Sigmoid colon (tissue), 6 donors: ENCODE measurements at regions not wholly inside any gene's neighbourhood (a gene's known extent, or its start where the extent isn't known, plus 50 kb on each side); places are given as distances from the start of the nearest gene placed in this dataset.

ENCODE experiments used
- DNase-seq: peaks from one replicate; pipeline ENCODE4 v3.0.0-alpha.2; 2019
- H3K27ac ChIP-seq, 4 donors: fragments of 200-600 bp; sonication (generic); one replicate each; pipeline ENCODE4 v1.5.1; 2016 to 2019; ENCODE audit warnings: mild to moderate bottlenecking in 1 of 4
- H3K27me3 ChIP-seq, 3 donors: fragments of 200-600 bp; sonication (generic); one replicate each; pipeline ENCODE4 v1.5.1; 2019; ENCODE audit warnings: mild to moderate bottlenecking in 1 of 3
- H3K36me3 ChIP-seq, 4 donors: fragments of 200-600 bp; sonication (generic); one replicate each; pipeline ENCODE4 v1.5.1; 2016 to 2019
- H3K4me1 ChIP-seq, 4 donors: fragments of 200-600 bp; sonication (generic); one replicate each; pipeline ENCODE4 v1.5.1; 2017 to 2019
- H3K4me3 ChIP-seq, 4 donors: fragments of 200-600 bp; sonication (generic); one replicate each; pipeline ENCODE4 v1.5.1; 2017 to 2019; ENCODE audit warnings: mild to moderate bottlenecking in 2 of 4, moderate library complexity in 1 of 4
- H3K9me3 ChIP-seq, 4 donors: fragments of 200-600 bp in 3 of 4; sonication (generic) in 3 of 4; one replicate each; pipeline versions ENCODE4 v1.5.1 to v1.6.1; 2013 to 2019
- EP300 ChIP-seq, 4 donors: sonication (generic); formaldehyde crosslinking; IDR thresholded peaks; one replicate each; pipeline ENCODE4 v1.6.1; 2017; ENCODE audit warnings: antibody characterized with exemption in 4 of 4
- POLR2A ChIP-seq, 2 donors: fragments of 450-650 bp; IDR thresholded peaks; one replicate each; pipeline ENCODE4 v1.6.1; 2016; ENCODE audit warnings: antibody characterized with exemption in 2 of 2, mild to moderate bottlenecking in 2 of 2, moderate library complexity in 2 of 2
- POLR2AphosphoS5 ChIP-seq, 4 donors: sonication (generic); formaldehyde crosslinking; IDR thresholded peaks; one replicate each; pipeline ENCODE4 v1.6.1; 2017; ENCODE audit warnings: antibody characterized with exemption in 4 of 4
- WGBS, 2 donors: extraction: QIAGEN DNeasy Blood & Tissue Kit; methylation state at CpG; one replicate each; pipeline ENCODE4 v1.1.7; 2013; 5-methylcytosine and 5-hydroxymethylcytosine counted together
- intact Hi-C: fragments of 100-400 bp; cut with DNase I; formaldehyde crosslinking; loops from one replicate; pipeline ENCODE4 v1.15.1; 2023
- TF ChIP-seq, protein P1 (sequence below), 4 experiments: fragments of 450-650 bp in 3 of 4; fragments of 200-600 bp in 1 of 4; IDR thresholded peaks; one replicate each; pipeline ENCODE4 v1.5.1; 2016 to 2019; ENCODE audit warnings: antibody characterized with exemption in 4 of 4, mild to moderate bottlenecking in 3 of 4, moderate library complexity in 2 of 4
- donor health status: healthy with polysubstance abuse.
- donor health status: healthy.

- H3K9me3 ChIP-seq: no peaks in the 10 kb centered on the region
- peaks cover 0 to 6% (median 0%) of the 10 kb centered on the region in 4 donors for H3K4me1 ChIP-seq
- intact Hi-C loops: no loop called here
- H3K4me3 ChIP-seq: no peak overlapping the region
- WGBS, 2 donors: 59 to 63% methylated on average over 4 of the region's 4 CpGs
- TF ChIP-seq, protein P1, sequence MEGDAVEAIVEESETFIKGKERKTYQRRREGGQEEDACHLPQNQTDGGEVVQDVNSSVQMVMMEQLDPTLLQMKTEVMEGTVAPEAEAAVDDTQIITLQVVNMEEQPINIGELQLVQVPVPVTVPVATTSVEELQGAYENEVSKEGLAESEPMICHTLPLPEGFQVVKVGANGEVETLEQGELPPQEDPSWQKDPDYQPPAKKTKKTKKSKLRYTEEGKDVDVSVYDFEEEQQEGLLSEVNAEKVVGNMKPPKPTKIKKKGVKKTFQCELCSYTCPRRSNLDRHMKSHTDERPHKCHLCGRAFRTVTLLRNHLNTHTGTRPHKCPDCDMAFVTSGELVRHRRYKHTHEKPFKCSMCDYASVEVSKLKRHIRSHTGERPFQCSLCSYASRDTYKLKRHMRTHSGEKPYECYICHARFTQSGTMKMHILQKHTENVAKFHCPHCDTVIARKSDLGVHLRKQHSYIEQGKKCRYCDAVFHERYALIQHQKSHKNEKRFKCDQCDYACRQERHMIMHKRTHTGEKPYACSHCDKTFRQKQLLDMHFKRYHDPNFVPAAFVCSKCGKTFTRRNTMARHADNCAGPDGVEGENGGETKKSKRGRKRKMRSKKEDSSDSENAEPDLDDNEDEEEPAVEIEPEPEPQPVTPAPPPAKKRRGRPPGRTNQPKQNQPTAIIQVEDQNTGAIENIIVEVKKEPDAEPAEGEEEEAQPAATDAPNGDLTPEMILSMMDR (IDR thresholded peaks at IDR 0.05): no peak
- no peak for TF ChIP-seq EP300 (IDR thresholded peaks at IDR 0.05)
- no peak for TF ChIP-seq POLR2AphosphoS5 (IDR thresholded peaks at IDR 0.05)
- TF ChIP-seq POLR2A (IDR thresholded peaks at IDR 0.05): no peak
- no peaks in the 10 kb centered on the region for H3K36me3 ChIP-seq
- no peak for DNase-seq
- no peak overlapping the region for H3K27ac ChIP-seq
- no peaks in the 10 kb centered on the region for H3K27me3 ChIP-seq
Observed at GRCh38 chr3:116886202-116886893, 176.8 kb downstream of the TUSC7 start.

GRCh38 chr3:116896116-116896515, 186.5 kb downstream of the TUSC7 start:
- Histone ChIP-seq H3K9me3 (no peaks in the 10 kb centered on the region), H3K27me3 (no peaks in the 10 kb centered on the region), H3K27ac (no peak overlapping the region), H3K36me3 (no peaks in the 10 kb centered on the region), H3K4me1 (no peaks in the 10 kb centered on the region), H3K4me3 (no peak overlapping the region)
- WGBS, 2 donors: 72 to 80% methylated on average over 2 of the region's 2 CpGs
- TF ChIP-seq, protein P1 (IDR thresholded peaks at IDR 0.05): no peak
- DNase-seq: no peak
- intact Hi-C loops: no loop called here

- TF ChIP-seq, protein P1 (IDR thresholded peaks at IDR 0.05): no peak
- TF ChIP-seq POLR2AphosphoS5 (IDR thresholded peaks at IDR 0.05) (no peak), POLR2A (IDR thresholded peaks at IDR 0.05) (no peak), EP300 (IDR thresholded peaks at IDR 0.05) (no peak)
- Histone ChIP-seq H3K4me3 (no peak overlapping the region), H3K9me3 (no peaks in the 10 kb centered on the region), H3K4me1 (no peaks in the 10 kb centered on the region), H3K27me3 (no peaks in the 10 kb centered on the region), H3K27ac (no peak overlapping the region), H3K36me3 (no peaks in the 10 kb centered on the region)
- WGBS, 2 donors: 80 to 83% methylated on average over 3 of the region's 3 CpGs
- no peak for DNase-seq
- intact Hi-C loops: no loop called here
Observed at GRCh38 chr3:116897382-116897781, 187.8 kb downstream of the TUSC7 start.

DNA sequence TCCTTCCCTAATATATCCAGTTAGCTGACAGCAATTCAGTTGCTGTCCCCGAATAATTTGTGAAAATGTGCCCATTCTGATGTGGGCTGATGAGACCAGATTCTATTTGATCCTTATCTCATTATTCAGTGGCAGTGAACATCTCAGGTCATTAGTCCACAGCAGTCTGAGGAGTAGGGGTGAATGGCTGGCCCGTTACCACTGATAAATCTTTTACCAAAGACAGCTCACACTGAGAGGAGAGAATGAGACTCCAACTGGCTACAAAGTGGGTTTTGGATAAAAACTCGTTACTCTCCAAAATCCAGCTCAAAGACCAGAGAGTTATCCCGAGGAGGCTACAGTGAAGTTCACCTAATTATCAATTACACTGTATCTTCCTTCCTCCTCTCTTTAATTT, 189.7 kb downstream of the TUSC7 start:
- Histone ChIP-seq H3K9me3 (no peaks in the 10 kb centered on the region), H3K27me3 (no peaks in the 10 kb centered on the region), H3K27ac (no peak overlapping the region), H3K36me3 (no peaks in the 10 kb centered on the region), H3K4me1 (no peaks in the 10 kb centered on the region), H3K4me3 (no peak overlapping the region)
- no peak for DNase-seq
- WGBS, 2 donors: 79% methylated on average over 4 of the region's 4 CpGs
- TF ChIP-seq, protein P1 (IDR thresholded peaks at IDR 0.05): no peak
- no peak for TF ChIP-seq POLR2A (IDR thresholded peaks at IDR 0.05)
- TF ChIP-seq EP300 (IDR thresholded peaks at IDR 0.05): no peak
- intact Hi-C loops: no loop called here

DNA sequence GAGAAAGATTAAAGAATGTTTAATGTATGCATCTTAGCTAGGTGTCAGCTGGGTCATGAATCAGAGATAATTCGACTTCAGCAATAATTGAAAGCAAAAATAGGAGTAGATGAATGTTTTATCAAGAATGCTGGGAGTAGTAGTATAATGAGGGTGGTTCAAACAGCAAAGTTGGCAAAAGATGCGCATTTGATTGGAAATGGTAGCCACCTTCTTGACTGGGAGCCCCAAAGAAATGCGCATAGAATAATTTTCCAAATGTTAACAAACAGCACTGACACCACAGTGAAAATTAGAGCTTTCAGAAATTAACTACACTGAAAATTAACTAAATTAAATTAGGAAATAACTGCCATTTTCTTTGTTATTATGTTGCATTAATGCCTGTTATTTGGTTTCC, 195.8 kb downstream of the TUSC7 start:
- no peak for DNase-seq
- no peak overlapping the region for H3K4me3 ChIP-seq
- no peak for TF ChIP-seq POLR2A (IDR thresholded peaks at IDR 0.05)
- no peak for TF ChIP-seq POLR2AphosphoS5 (IDR thresholded peaks at IDR 0.05)
- no peak for TF ChIP-seq EP300 (IDR thresholded peaks at IDR 0.05)
- TF ChIP-seq, protein P1 (IDR thresholded peaks at IDR 0.05): no peak
- no peaks in the 10 kb centered on the region for H3K36me3 ChIP-seq
- no peaks in the 10 kb centered on the region for H3K9me3 ChIP-seq
- no peaks in the 10 kb centered on the region for H3K4me1 ChIP-seq
- no peak overlapping the region for H3K27ac ChIP-seq
- 83 to 91% methylated on average over 3 of the region's 3 CpGs for WGBS, 2 donors
- intact Hi-C loops: no loop called here
- H3K27me3 ChIP-seq: no peaks in the 10 kb centered on the region
